GM12878 (cell line): ENCODE measurements at regions not wholly inside any gene's neighbourhood (a gene's known extent, or its start where the extent isn't known, plus 50 kb on each side); places are given as distances from the start of the nearest gene placed in this dataset.

Experiments
- ATAC-seq: fragments of 200-7000 bp; cut with Tn5 transposase; 3 replicates; pipeline ENCODE4 v1.9.1; 2020; ENCODE audit warnings: mild to moderate bottlenecking, moderate library complexity
- BruUV-seq: library from RNA; stranded (reverse); fragments of 400-500 nt; replicated peaks from 2 replicates; lab custom pipeline; 2021; lab: Mats Ljungman, UMichigan
- CTCF ChIA-PET: fragments of 300-600 bp; sonication (Branson Sonifier 250); formaldehyde crosslinking; extraction: SDS; loops from one replicate; lab custom pipeline; 2021; ENCODE audit warnings: inconsistent platforms; lab: Yijun Ruan, JAX
- POLR2A ChIA-PET: fragments of 350-600 bp; formaldehyde crosslinking; extraction: SDS; loops from one replicate; lab custom pipeline; 2021; ENCODE audit warnings: inconsistent platforms; lab: Charles Lee
- RAD21 ChIA-PET: fragments of 300-600 bp; sonication (Branson Sonifier 250); formaldehyde crosslinking; loops from one replicate; lab custom pipeline; 2023; ENCODE audit warnings: antibody characterized with exemption; ENCODE audit not compliant: unreplicated experiment; lab: Charles Lee
- SMC1A ChIA-PET: fragments of 300-600 bp; sonication (Branson Sonifier 250); formaldehyde crosslinking; loops from one replicate; lab custom pipeline; 2023; ENCODE audit not compliant: unreplicated experiment, uncharacterized antibody; lab: Charles Lee
- DNase-seq: peaks from one replicate; pipeline ENCODE4 v3.0.0-alpha.2; 2011; ENCODE audit warnings: low read depth, low spot score
- FAIRE-seq: peaks from 3 replicates; lab custom pipeline; 2011; peaks lifted over from hg19 to GRCh38; lab: Jason Lieb, UNC
- H2AFZ ChIP-seq: 2 replicates; pipeline ENCODE4 v1.6.0; 2011; ENCODE audit warnings: low read depth, low read length, control low read depth; ENCODE audit not compliant: control insufficient read depth
- H3K27ac ChIP-seq: 2 replicates; pipeline ENCODE4 v1.5.1; 2011; ENCODE audit warnings: control low read depth; ENCODE audit not compliant: control insufficient read depth, insufficient read depth
- H3K27me3 ChIP-seq, 2 experiments: replicated peaks in 1 of 2; 2 replicates each; pipeline versions ENCODE4 v1.6.0 to v1.6.1; 2011; ENCODE audit warnings: low read length in 1 of 2; ENCODE audit not compliant: control insufficient read depth in 2 of 2, insufficient read depth in 2 of 2
- H3K36me3 ChIP-seq, 2 experiments: 2 replicates each; pipeline ENCODE4 v1.5.1; 2011; ENCODE audit warnings: low read length in 1 of 2; ENCODE audit not compliant: control insufficient read depth in 2 of 2, insufficient read depth in 2 of 2
- H3K4me1 ChIP-seq: 2 replicates; pipeline ENCODE4 v1.6.1; 2011; ENCODE audit warnings: mild to moderate bottlenecking, low read length, moderate library complexity, mixed read lengths; ENCODE audit not compliant: control insufficient read depth, insufficient read depth
- H3K4me2 ChIP-seq: 2 replicates; pipeline ENCODE4 v1.6.0; 2011; ENCODE audit warnings: control low read depth; ENCODE audit not compliant: control insufficient read depth, insufficient read depth
- H3K4me3 ChIP-seq: fragments of 200-600 bp; sonication (generic); 2 replicates; pipeline ENCODE4 v1.5.1; 2016
- H3K79me2 ChIP-seq: 2 replicates; pipeline ENCODE4 v1.6.0; 2011; ENCODE audit warnings: low read length; ENCODE audit not compliant: control insufficient read depth, insufficient read depth
- H3K9ac ChIP-seq: 2 replicates; pipeline ENCODE4 v1.8.0; 2011; ENCODE audit warnings: low read length, control low read depth, mixed read lengths; ENCODE audit not compliant: control insufficient read depth, insufficient read depth
- H3K9me3 ChIP-seq: replicated peaks from 3 replicates; pipeline ENCODE4 v1.5.1; 2011; ENCODE audit warnings: mild to moderate bottlenecking, low read length; ENCODE audit not compliant: control insufficient read depth, insufficient read depth
- H4K20me1 ChIP-seq: 2 replicates; pipeline ENCODE4 v1.6.0; 2011; ENCODE audit not compliant: control insufficient read depth, insufficient read depth
- ESRRA ChIP-seq: IDR thresholded peaks from 2 replicates; pipeline ENCODE4 v1.6.1; 2012; ENCODE audit warnings: mild to moderate bottlenecking, low read length, improper control_type of control experiment
- MXI1 ChIP-seq: fragments of 150-350 bp; IDR thresholded peaks from 2 replicates; pipeline ENCODE4 v1.6.1; 2011; ENCODE audit warnings: low read depth, mild to moderate bottlenecking, inconsistent platforms, low read length, improper control_type of control experiment
- NFIC ChIP-seq: IDR thresholded peaks from 2 replicates; pipeline ENCODE4 v1.6.1; 2012; ENCODE audit warnings: low read depth, mild to moderate bottlenecking, inconsistent platforms, low read length, moderate library complexity
- PAX8 ChIP-seq: fragments of 450-650 bp; IDR thresholded peaks from 2 replicates; pipeline ENCODE4 v1.6.1; 2017; ENCODE audit warnings: mild to moderate bottlenecking, moderate library complexity
- RCOR1 ChIP-seq: conservative IDR thresholded peaks from 2 replicates; pipeline ENCODE4 v1.6.1; 2012; ENCODE audit warnings: low read depth, low read length, improper control_type of control experiment
- ZNF384 ChIP-seq: IDR thresholded peaks from 2 replicates; pipeline ENCODE4 v1.6.1; 2012; ENCODE audit warnings: low read depth, mild to moderate bottlenecking, low read length, improper control_type of control experiment, borderline replicate concordance
- WGBS: methylation state at CpG from one replicate; pipeline ENCODE4 v1.1.6; 2016; ENCODE audit warnings: low lambda C conversion rate; ENCODE audit not compliant: insufficient replicate concordance, insufficient coverage; ENCODE audit errors: missing lambda C conversion rate; 5-methylcytosine and 5-hydroxymethylcytosine counted together
- in situ Hi-C: fragments of 300-500 bp; cut with MboI; formaldehyde crosslinking; loops from 9 replicates; pipeline ENCODE4 v1.14.3; 2018; ENCODE audit warnings: mixed read lengths
- intact Hi-C: fragments of 100-400 bp; cut with micrococcal nuclease; formaldehyde crosslinking; loops from one replicate; pipeline ENCODE4 v1.14.2; 2022; ENCODE audit not compliant: unreplicated experiment
- TF ChIP-seq, protein P1 (sequence below): IDR thresholded peaks from 2 replicates; pipeline ENCODE4 v1.6.1; 2011; ENCODE audit warnings: low read depth, mild to moderate bottlenecking, low read length, moderate library complexity, borderline replicate concordance; ENCODE audit errors: extremely low read depth

- in situ Hi-C loops (no loop called here), intact Hi-C loops (no loop called here)
- WGBS: 0% methylated on average over 1 of the region's 1 CpG
- ATAC-seq: no peak
- no peak overlapping the region for H3K4me3 ChIP-seq
- no peaks in the 10 kb centered on the region for H3K36me3 ChIP-seq
- H3K9me3 ChIP-seq: no peaks in the 10 kb centered on the region
- FAIRE-seq: no peak
- no peak overlapping the region for H3K4me2 ChIP-seq
- TF ChIP-seq, protein P1, sequence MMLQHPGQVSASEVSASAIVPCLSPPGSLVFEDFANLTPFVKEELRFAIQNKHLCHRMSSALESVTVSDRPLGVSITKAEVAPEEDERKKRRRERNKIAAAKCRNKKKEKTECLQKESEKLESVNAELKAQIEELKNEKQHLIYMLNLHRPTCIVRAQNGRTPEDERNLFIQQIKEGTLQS: no peak
- no peak for TF ChIP-seq MXI1
- no TSS peak for BruUV-seq
- H2AFZ ChIP-seq: no peak overlapping the region
- POLR2A ChIA-PET: no interaction called here
- SMC1A ChIA-PET: no interaction called here
- CTCF ChIA-PET: no interaction called here
- no peak overlapping the region for H3K9ac ChIP-seq
- H4K20me1 ChIP-seq: no peaks in the 10 kb centered on the region
- H3K27ac ChIP-seq: no peak overlapping the region
- no peak for DNase-seq
- H3K79me2 ChIP-seq: no peaks in the 10 kb centered on the region
- no peaks in the 10 kb centered on the region for H3K27me3 ChIP-seq
- RAD21 ChIA-PET: no interaction called here
- H3K4me1 ChIP-seq: no peaks in the 10 kb centered on the region
Observed at GRCh38 chr7:34390103-34390502, 267.9 kb upstream of the NPSR1 start.

GRCh38 chr7:34392972-34393371 lies 265.0 kb upstream of the NPSR1 start:
- FAIRE-seq (no peak), DNase-seq (no peak), ATAC-seq (no peak)
- RAD21 ChIA-PET: no interaction called here
- Histone ChIP-seq H3K9ac (no peak overlapping the region), H3K79me2 (no peaks in the 10 kb centered on the region), H3K27me3 (no peaks in the 10 kb centered on the region), H4K20me1 (no peaks in the 10 kb centered on the region), H3K4me1 (no peaks in the 10 kb centered on the region), H2AFZ (no peak overlapping the region), H3K4me3 (no peak overlapping the region), H3K27ac (no peak overlapping the region), H3K36me3 (no peaks in the 10 kb centered on the region), H3K4me2 (no peak overlapping the region), H3K9me3 (no peaks in the 10 kb centered on the region)
- CTCF ChIA-PET: interaction anchor here (1.2 kb wide), 1 partner anchor 74 kb away, joined by 3 read pairs; no protein-coding TSS in a partner anchor
- POLR2A ChIA-PET: no interaction called here
- BruUV-seq: no TSS peak
- intact Hi-C loops: no loop called here
- in situ Hi-C loops: no loop called here
- no peak for TF ChIP-seq NFIC
- TF ChIP-seq ESRRA: no peak
- no peak for TF ChIP-seq RCOR1
- TF ChIP-seq PAX8: no peak
- no peak for TF ChIP-seq ZNF384
- SMC1A ChIA-PET: interaction anchor here (0.9 kb wide), 1 partner anchor 443 kb away, joined by 3 read pairs; no protein-coding TSS in a partner anchor
